H9 (cell line): ENCODE measurements at regions not wholly inside any gene's neighbourhood (a gene's known extent, or its start where the extent isn't known, plus 50 kb on each side); places are given as distances from the start of the nearest gene placed in this dataset.

Experiments
- DNase-seq: peaks from one replicate; pipeline ENCODE4 v3.0.0-alpha.2; 2017
- H2AFZ ChIP-seq: one replicate; pipeline ENCODE4 v1.6.1; 2013; ENCODE audit warnings: mild to moderate bottlenecking, low read length, control low read depth, moderate library complexity
- H2AK5ac ChIP-seq: 2 replicates; pipeline ENCODE4 v1.6.1; 2013; ENCODE audit warnings: low read length, control low read depth, mixed read lengths; ENCODE audit not compliant: insufficient read length
- H2BK120ac ChIP-seq: one replicate; pipeline ENCODE4 v1.6.1; 2013; ENCODE audit warnings: low read depth, mild to moderate bottlenecking, low read length, control low read depth, inconsistent platforms; ENCODE audit not compliant: poor library complexity, severe bottlenecking
- H2BK12ac ChIP-seq: 2 replicates; pipeline ENCODE4 v1.6.1; 2013; ENCODE audit warnings: low read length, control low read depth, mixed read lengths, low read depth; ENCODE audit not compliant: insufficient read length
- H2BK15ac ChIP-seq: 2 replicates; pipeline ENCODE4 v1.6.1; 2013; ENCODE audit warnings: low read depth, low read length, control low read depth
- H2BK20ac ChIP-seq: one replicate; pipeline ENCODE4 v1.6.1; 2013; ENCODE audit warnings: low read depth, mild to moderate bottlenecking, low read length, control low read depth, inconsistent platforms; ENCODE audit not compliant: poor library complexity, severe bottlenecking
- H2BK5ac ChIP-seq: 2 replicates; pipeline ENCODE4 v1.6.1; 2013; ENCODE audit warnings: low read length, control low read depth, mixed read lengths; ENCODE audit not compliant: insufficient read length
- H3K14ac ChIP-seq: 2 replicates; pipeline ENCODE4 v1.6.1; 2013; ENCODE audit warnings: low read length, control low read depth; ENCODE audit not compliant: insufficient read depth
- H3K18ac ChIP-seq: 2 replicates; pipeline ENCODE4 v1.6.1; 2013; ENCODE audit warnings: low read depth, mild to moderate bottlenecking, mixed read lengths, low read length, control low read depth; ENCODE audit not compliant: insufficient read length
- H3K23ac ChIP-seq: 2 replicates; pipeline ENCODE4 v1.6.1; 2013; ENCODE audit warnings: low read length, control low read depth, mixed read lengths, low read depth; ENCODE audit not compliant: insufficient read length
- H3K23me2 ChIP-seq: 2 replicates; pipeline ENCODE4 v1.6.1; 2013; ENCODE audit warnings: low read depth, mild to moderate bottlenecking, mixed read lengths, low read length, control low read depth; ENCODE audit not compliant: insufficient read length, poor library complexity, severe bottlenecking
- H3K27ac ChIP-seq: 2 replicates; pipeline ENCODE4 v1.5.1; 2013; ENCODE audit warnings: low read length, control low read depth, mixed read lengths, low read depth; ENCODE audit not compliant: insufficient read length
- H3K27me3 ChIP-seq: 2 replicates; pipeline ENCODE4 v1.6.1; 2013; ENCODE audit warnings: low read length, control low read depth, inconsistent platforms; ENCODE audit not compliant: insufficient read depth
- H3K4ac ChIP-seq: 2 replicates; pipeline ENCODE4 v1.6.1; 2013; ENCODE audit warnings: low read depth, mild to moderate bottlenecking, control low read depth, inconsistent platforms, low read length, moderate library complexity
- H3K4me1 ChIP-seq: 2 replicates; pipeline ENCODE4 v1.6.1; 2013; ENCODE audit warnings: low read length, control low read depth, inconsistent platforms; ENCODE audit not compliant: insufficient read depth
- H3K4me2 ChIP-seq: 2 replicates; pipeline ENCODE4 v1.6.1; 2013; ENCODE audit warnings: low read length, control low read depth, mixed read lengths; ENCODE audit not compliant: insufficient read length, insufficient read depth
- H3K56ac ChIP-seq: 2 replicates; pipeline ENCODE4 v1.6.1; 2013; ENCODE audit warnings: low read depth, mild to moderate bottlenecking, mixed read lengths, low read length, control low read depth; ENCODE audit not compliant: insufficient read length
- H3K79me1 ChIP-seq: 2 replicates; pipeline ENCODE4 v1.6.1; 2013; ENCODE audit warnings: low read depth, mild to moderate bottlenecking, moderate library complexity, low read length, control low read depth, inconsistent platforms; ENCODE audit not compliant: insufficient read depth, poor library complexity, severe bottlenecking
- H3K79me2 ChIP-seq: 2 replicates; pipeline ENCODE4 v1.6.1; 2013; ENCODE audit warnings: low read length, control low read depth, inconsistent platforms; ENCODE audit not compliant: insufficient read depth
- H3K9ac ChIP-seq: 2 replicates; pipeline ENCODE4 v1.6.1; 2013; ENCODE audit warnings: low read length, control low read depth, mixed read lengths; ENCODE audit not compliant: insufficient read length; ENCODE audit errors: extremely low read depth
- H3K9me3 ChIP-seq: one replicate; pipeline ENCODE4 v1.6.1; 2013; ENCODE audit warnings: low read depth, low read length, inconsistent platforms; ENCODE audit not compliant: control insufficient read depth
- H3T11ph ChIP-seq: one replicate; pipeline ENCODE4 v1.6.1; 2013; ENCODE audit warnings: mild to moderate bottlenecking, low read length, control low read depth, inconsistent platforms
- H4K20me1 ChIP-seq: one replicate; pipeline ENCODE4 v1.6.1; 2013; ENCODE audit not compliant: control insufficient read depth, insufficient read length, insufficient read depth
- H4K5ac ChIP-seq: 2 replicates; pipeline ENCODE4 v1.6.1; 2013; ENCODE audit warnings: low read depth, mild to moderate bottlenecking, mixed read lengths, low read length, control low read depth; ENCODE audit not compliant: insufficient read length
- H4K8ac ChIP-seq: replicated peaks from 2 replicates; pipeline ENCODE4 v1.6.1; 2013; ENCODE audit warnings: low read length, control low read depth, mixed read lengths, low read depth; ENCODE audit not compliant: insufficient read length
- H4K91ac ChIP-seq: 2 replicates; pipeline ENCODE4 v1.6.1; 2013; ENCODE audit warnings: low read depth, mild to moderate bottlenecking, moderate library complexity, mixed read lengths, low read length, control low read depth; ENCODE audit not compliant: insufficient read length
- H3K27ac Mint-ChIP-seq, 3 experiments: 2 replicates in 2 of 3; 3 replicates in 1 of 3; pipeline ENCODE4 v1.8.0; 2020 to 2021; ENCODE audit warnings: mixed read lengths in 3 of 3, mild to moderate bottlenecking in 1 of 3, moderate library complexity in 1 of 3
- H3K27me3 Mint-ChIP-seq: 2 replicates; pipeline ENCODE4 v1.8.0; 2021; ENCODE audit warnings: low read depth, mild to moderate bottlenecking, moderate library complexity, mixed read lengths
- H3K36me3 Mint-ChIP-seq, 3 experiments: 2 replicates in 2 of 3; 3 replicates in 1 of 3; pipeline ENCODE4 v1.8.0; 2020 to 2021; ENCODE audit warnings: low read depth in 3 of 3, mixed read lengths in 3 of 3; ENCODE audit not compliant: insufficient read depth in 1 of 3
- H3K4me1 Mint-ChIP-seq, 2 experiments: 2 replicates each; pipeline ENCODE4 v1.8.0; 2020; ENCODE audit warnings: mixed read lengths in 2 of 2
- H3K4me3 Mint-ChIP-seq, 2 experiments: 2 replicates in 1 of 2; 3 replicates in 1 of 2; pipeline ENCODE4 v1.8.0; 2020 to 2021; ENCODE audit warnings: mild to moderate bottlenecking in 2 of 2, mixed read lengths in 2 of 2, moderate library complexity in 1 of 2
- H3K9me3 Mint-ChIP-seq, 2 experiments: 2 replicates in 1 of 2; 3 replicates in 1 of 2; pipeline ENCODE4 v1.8.0; 2020; ENCODE audit warnings: mild to moderate bottlenecking in 2 of 2, mixed read lengths in 2 of 2, moderate library complexity in 1 of 2
- WGBS: extraction: QIAGEN DNeasy Blood & Tissue Kit; methylation state at CpG from one replicate; pipeline ENCODE4 v1.1.7; 2013; ENCODE audit warnings: missing lambda C conversion rate, low lambda C conversion rate, mixed read lengths; ENCODE audit not compliant: insufficient read length; ENCODE audit errors: extremely low coverage; 5-methylcytosine and 5-hydroxymethylcytosine counted together
- TF ChIP-seq, protein P1 (sequence below): fragments of 200-600 bp; sonication (generic); conservative IDR thresholded peaks from 3 replicates; pipeline ENCODE4 v1.8.0; 2021; ENCODE audit warnings: antibody characterized with exemption, mild to moderate bottlenecking

GRCh38 chr16:77014441-77014840 lies 176.5 kb upstream of the MON1B start:
- Histone ChIP-seq H3K56ac (no peak overlapping the region), H3K4me2 (no peak overlapping the region), H2BK12ac (no peak overlapping the region), H3K9ac (no peak overlapping the region), H3K23ac (no peak overlapping the region), H3K27me3 (no peaks in the 10 kb centered on the region), H2BK120ac (no peak overlapping the region), H3K4ac (no peak overlapping the region), H2BK20ac (no peak overlapping the region), H2AK5ac (no peak overlapping the region), H3K27ac (no peak overlapping the region), H3K4me1 (no peaks in the 10 kb centered on the region), H3K18ac (no peak overlapping the region), H4K5ac (no peak overlapping the region), H4K8ac (no peak overlapping the region), H3K79me1 (no peaks in the 10 kb centered on the region), H3K79me2 (no peaks in the 10 kb centered on the region), H2BK5ac (no peak overlapping the region), H3K14ac (no peak overlapping the region), H4K20me1 (no peaks in the 10 kb centered on the region), H2AFZ (no peak overlapping the region), H3K23me2 (no peaks in the 10 kb centered on the region), H3T11ph (no peak overlapping the region), H3K9me3 (no peaks in the 10 kb centered on the region), H2BK15ac (no peak overlapping the region), H4K91ac (no peak overlapping the region)
- no CpG with 5 or more reads among the region's 2 CpGs for WGBS
- Mint-ChIP-seq H3K27ac (peak overlapping the region in 1 of 3 experiments; percentile 31; a peak in 1 of 7 replicates), H3K27me3 (no peaks in the 10 kb centered on the region; the same call in 1 of the 2 replicates), H3K4me1 (peaks cover 0 to 3% of the 10 kb centered on the region in 2 experiments; a peak in 2 of 4 replicates), H3K9me3 (peaks cover 0 to 8% of the 10 kb centered on the region in 2 experiments; a peak in 2 of 5 replicates), H3K36me3 (peaks cover 0 to 4% (median 2%) of the 10 kb centered on the region in 3 experiments; a peak in 2 of 7 replicates), H3K4me3 (no peak overlapping the region)
- TF ChIP-seq, protein P1, sequence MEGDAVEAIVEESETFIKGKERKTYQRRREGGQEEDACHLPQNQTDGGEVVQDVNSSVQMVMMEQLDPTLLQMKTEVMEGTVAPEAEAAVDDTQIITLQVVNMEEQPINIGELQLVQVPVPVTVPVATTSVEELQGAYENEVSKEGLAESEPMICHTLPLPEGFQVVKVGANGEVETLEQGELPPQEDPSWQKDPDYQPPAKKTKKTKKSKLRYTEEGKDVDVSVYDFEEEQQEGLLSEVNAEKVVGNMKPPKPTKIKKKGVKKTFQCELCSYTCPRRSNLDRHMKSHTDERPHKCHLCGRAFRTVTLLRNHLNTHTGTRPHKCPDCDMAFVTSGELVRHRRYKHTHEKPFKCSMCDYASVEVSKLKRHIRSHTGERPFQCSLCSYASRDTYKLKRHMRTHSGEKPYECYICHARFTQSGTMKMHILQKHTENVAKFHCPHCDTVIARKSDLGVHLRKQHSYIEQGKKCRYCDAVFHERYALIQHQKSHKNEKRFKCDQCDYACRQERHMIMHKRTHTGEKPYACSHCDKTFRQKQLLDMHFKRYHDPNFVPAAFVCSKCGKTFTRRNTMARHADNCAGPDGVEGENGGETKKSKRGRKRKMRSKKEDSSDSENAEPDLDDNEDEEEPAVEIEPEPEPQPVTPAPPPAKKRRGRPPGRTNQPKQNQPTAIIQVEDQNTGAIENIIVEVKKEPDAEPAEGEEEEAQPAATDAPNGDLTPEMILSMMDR: no peak
- no peak for DNase-seq
